Keratinocyte (primary cell): ENCODE measurements at regions not wholly inside any gene's neighbourhood (a gene's known extent, or its start where the extent isn't known, plus 50 kb on each side); places are given as distances from the start of the nearest gene placed in this dataset.

ENCODE experiments used
- EZH2 ChIP-seq: IDR thresholded peaks from one replicate; pipeline ENCODE4 v1.6.1; 2012; ENCODE audit warnings: inconsistent platforms, mild to moderate bottlenecking, low read length, moderate library complexity
- TF ChIP-seq, protein P1 (sequence below), 3 experiments: IDR thresholded peaks in 1 of 3; conservative IDR thresholded peaks in 1 of 3; optimal IDR thresholded peaks in 1 of 3; 2 replicates in 2 of 3; 3 replicates in 1 of 3; pipeline versions ENCODE3 to v1.5.1; 2011; ENCODE audit warnings: low read length in 3 of 3, mild to moderate bottlenecking in 3 of 3, moderate library complexity in 2 of 3, control low read depth in 1 of 3, inconsistent platforms in 1 of 3; ENCODE audit not compliant: insufficient read depth in 2 of 3; ENCODE audit errors: extremely low read depth in 1 of 3

DNA sequence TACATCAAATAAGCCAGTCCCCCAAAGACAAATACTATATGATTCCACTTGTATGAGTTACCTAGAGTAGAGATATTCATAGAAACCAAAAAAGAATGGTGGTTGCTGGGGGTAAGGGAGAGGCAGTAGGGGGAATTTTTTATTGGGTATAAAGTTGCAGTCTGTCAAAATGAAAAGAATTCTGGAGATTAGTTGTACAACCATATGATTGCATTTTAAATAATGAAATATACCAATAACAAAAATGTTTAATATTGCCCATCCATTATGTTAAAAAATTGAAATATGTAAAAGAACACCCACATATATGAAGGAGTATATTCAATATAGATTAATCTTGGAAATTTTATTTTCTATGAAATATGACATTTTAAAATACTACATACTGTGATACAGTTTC lies 1383.5 kb downstream of the FSCB start:
- TF ChIP-seq, protein P1, sequence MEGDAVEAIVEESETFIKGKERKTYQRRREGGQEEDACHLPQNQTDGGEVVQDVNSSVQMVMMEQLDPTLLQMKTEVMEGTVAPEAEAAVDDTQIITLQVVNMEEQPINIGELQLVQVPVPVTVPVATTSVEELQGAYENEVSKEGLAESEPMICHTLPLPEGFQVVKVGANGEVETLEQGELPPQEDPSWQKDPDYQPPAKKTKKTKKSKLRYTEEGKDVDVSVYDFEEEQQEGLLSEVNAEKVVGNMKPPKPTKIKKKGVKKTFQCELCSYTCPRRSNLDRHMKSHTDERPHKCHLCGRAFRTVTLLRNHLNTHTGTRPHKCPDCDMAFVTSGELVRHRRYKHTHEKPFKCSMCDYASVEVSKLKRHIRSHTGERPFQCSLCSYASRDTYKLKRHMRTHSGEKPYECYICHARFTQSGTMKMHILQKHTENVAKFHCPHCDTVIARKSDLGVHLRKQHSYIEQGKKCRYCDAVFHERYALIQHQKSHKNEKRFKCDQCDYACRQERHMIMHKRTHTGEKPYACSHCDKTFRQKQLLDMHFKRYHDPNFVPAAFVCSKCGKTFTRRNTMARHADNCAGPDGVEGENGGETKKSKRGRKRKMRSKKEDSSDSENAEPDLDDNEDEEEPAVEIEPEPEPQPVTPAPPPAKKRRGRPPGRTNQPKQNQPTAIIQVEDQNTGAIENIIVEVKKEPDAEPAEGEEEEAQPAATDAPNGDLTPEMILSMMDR (optimal IDR thresholded peaks at IDR 0.05 in 1 of 3, IDR thresholded peaks at IDR 0.05 in 1 of 3, conservative IDR thresholded peaks at IDR 0.05 in 1 of 3; ENCODE audit: extremely low read depth in 1 of 3, insufficient read depth in 2 of 3, low read length in 3 of 3), result no peak
- TF ChIP-seq EZH2, result no peak
